Panc1 (cell line): ENCODE measurements at regions not wholly inside any gene's neighbourhood (a gene's known extent, or its start where the extent isn't known, plus 50 kb on each side); places are given as distances from the start of the nearest gene placed in this dataset.

Experiments
- POLR2AphosphoS5 ChIP-seq: IDR thresholded peaks from 2 replicates; pipeline ENCODE4 v1.6.1; 2012; ENCODE audit warnings: mild to moderate bottlenecking, low read depth, low read length, moderate library complexity
- TF ChIP-seq, protein P1 (sequence below): fragments of 450-650 bp; IDR thresholded peaks from 2 replicates; pipeline ENCODE4 v1.5.1; 2017; ENCODE audit warnings: mild to moderate bottlenecking
- TF ChIP-seq, protein P2 (sequence below), 2 experiments: IDR thresholded peaks; 2 replicates each; pipeline ENCODE4 v1.6.1; 2011 to 2012; ENCODE audit warnings: low read depth in 2 of 2, control low read depth in 1 of 2, low read length in 1 of 2, mild to moderate bottlenecking in 1 of 2, moderate library complexity in 1 of 2; ENCODE audit not compliant: insufficient read depth in 1 of 2

DNA sequence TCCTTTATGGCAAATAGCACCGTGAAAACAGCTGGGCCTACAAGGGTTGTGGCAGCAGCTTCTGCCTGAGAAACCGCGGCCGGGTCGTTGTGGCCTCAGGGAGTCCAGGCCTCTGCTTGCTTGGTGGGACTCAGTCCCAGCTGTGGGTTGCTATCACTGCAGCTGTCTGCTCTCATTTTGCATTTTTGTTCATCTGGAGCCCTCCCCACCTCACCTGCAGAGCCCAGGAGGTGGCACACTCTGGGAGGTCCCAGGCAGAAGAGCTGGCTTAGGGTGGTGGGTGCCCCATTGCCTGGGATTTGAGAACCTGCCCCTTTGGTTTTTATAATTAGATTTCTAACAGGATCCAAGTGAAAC is 138.4 kb downstream of the GADD45G start:
- TF ChIP-seq, protein P1, sequence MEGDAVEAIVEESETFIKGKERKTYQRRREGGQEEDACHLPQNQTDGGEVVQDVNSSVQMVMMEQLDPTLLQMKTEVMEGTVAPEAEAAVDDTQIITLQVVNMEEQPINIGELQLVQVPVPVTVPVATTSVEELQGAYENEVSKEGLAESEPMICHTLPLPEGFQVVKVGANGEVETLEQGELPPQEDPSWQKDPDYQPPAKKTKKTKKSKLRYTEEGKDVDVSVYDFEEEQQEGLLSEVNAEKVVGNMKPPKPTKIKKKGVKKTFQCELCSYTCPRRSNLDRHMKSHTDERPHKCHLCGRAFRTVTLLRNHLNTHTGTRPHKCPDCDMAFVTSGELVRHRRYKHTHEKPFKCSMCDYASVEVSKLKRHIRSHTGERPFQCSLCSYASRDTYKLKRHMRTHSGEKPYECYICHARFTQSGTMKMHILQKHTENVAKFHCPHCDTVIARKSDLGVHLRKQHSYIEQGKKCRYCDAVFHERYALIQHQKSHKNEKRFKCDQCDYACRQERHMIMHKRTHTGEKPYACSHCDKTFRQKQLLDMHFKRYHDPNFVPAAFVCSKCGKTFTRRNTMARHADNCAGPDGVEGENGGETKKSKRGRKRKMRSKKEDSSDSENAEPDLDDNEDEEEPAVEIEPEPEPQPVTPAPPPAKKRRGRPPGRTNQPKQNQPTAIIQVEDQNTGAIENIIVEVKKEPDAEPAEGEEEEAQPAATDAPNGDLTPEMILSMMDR: no peak
- TF ChIP-seq POLR2AphosphoS5: no peak
- TF ChIP-seq, protein P2, sequence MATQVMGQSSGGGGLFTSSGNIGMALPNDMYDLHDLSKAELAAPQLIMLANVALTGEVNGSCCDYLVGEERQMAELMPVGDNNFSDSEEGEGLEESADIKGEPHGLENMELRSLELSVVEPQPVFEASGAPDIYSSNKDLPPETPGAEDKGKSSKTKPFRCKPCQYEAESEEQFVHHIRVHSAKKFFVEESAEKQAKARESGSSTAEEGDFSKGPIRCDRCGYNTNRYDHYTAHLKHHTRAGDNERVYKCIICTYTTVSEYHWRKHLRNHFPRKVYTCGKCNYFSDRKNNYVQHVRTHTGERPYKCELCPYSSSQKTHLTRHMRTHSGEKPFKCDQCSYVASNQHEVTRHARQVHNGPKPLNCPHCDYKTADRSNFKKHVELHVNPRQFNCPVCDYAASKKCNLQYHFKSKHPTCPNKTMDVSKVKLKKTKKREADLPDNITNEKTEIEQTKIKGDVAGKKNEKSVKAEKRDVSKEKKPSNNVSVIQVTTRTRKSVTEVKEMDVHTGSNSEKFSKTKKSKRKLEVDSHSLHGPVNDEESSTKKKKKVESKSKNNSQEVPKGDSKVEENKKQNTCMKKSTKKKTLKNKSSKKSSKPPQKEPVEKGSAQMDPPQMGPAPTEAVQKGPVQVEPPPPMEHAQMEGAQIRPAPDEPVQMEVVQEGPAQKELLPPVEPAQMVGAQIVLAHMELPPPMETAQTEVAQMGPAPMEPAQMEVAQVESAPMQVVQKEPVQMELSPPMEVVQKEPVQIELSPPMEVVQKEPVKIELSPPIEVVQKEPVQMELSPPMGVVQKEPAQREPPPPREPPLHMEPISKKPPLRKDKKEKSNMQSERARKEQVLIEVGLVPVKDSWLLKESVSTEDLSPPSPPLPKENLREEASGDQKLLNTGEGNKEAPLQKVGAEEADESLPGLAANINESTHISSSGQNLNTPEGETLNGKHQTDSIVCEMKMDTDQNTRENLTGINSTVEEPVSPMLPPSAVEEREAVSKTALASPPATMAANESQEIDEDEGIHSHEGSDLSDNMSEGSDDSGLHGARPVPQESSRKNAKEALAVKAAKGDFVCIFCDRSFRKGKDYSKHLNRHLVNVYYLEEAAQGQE (IDR thresholded peaks at IDR 0.05; ENCODE audit: insufficient read depth in 1 of 2, low read depth in 2 of 2, low read length in 1 of 2): no peak
